SJSA1 (cell line): ENCODE measurements at regions not wholly inside any gene's neighbourhood (a gene's known extent, or its start where the extent isn't known, plus 50 kb on each side); places are given as distances from the start of the nearest gene placed in this dataset.
A peak's percentile ranks its signal among the peaks of the same experiment; 100 is the strongest.

Experiments used
- DNase-seq, 2 experiments: peaks; one replicate each; pipeline ENCODE4 v3.0.0-alpha.2; 2015 to 2020; ENCODE audit warnings: low spot score in 2 of 2, low read depth in 1 of 2
- H3K27ac ChIP-seq: fragments of 250-450 bp; sonication (Bioruptor Pico); 2 replicates; pipeline ENCODE4 v1.5.1; 2020; ENCODE audit warnings: mild to moderate bottlenecking, moderate library complexity
- H3K27me3 ChIP-seq: fragments of 250-450 bp; sonication (Bioruptor Pico); replicated peaks from 2 replicates; pipeline ENCODE4 v1.5.1; 2020; ENCODE audit warnings: mild to moderate bottlenecking, moderate library complexity
- H3K36me3 ChIP-seq: fragments of 250-450 bp; sonication (Bioruptor Pico); 2 replicates; pipeline ENCODE4 v1.5.1; 2020; ENCODE audit warnings: mild to moderate bottlenecking
- H3K4me1 ChIP-seq: fragments of 250-450 bp; sonication (Bioruptor Pico); replicated peaks from 2 replicates; pipeline ENCODE4 v1.6.1; 2021; ENCODE audit warnings: mild to moderate bottlenecking
- H3K4me3 ChIP-seq: fragments of 250-450 bp; sonication (Bioruptor Pico); 2 replicates; pipeline ENCODE4 v1.5.1; 2020; ENCODE audit warnings: mild to moderate bottlenecking
- H3K9me3 ChIP-seq: fragments of 250-450 bp; sonication (Bioruptor Pico); replicated peaks from 2 replicates; pipeline ENCODE4 v1.5.1; 2020; ENCODE audit warnings: mild to moderate bottlenecking

- DNase-seq: no peak
- H3K27me3 ChIP-seq: no peaks in the 10 kb centered on the region
- H3K4me1 ChIP-seq: no peaks in the 10 kb centered on the region
- no peak overlapping the region for H3K4me3 ChIP-seq
- H3K9me3 ChIP-seq: no peaks in the 10 kb centered on the region
- no peak overlapping the region for H3K27ac ChIP-seq
- no peaks in the 10 kb centered on the region for H3K36me3 ChIP-seq
Observed at GRCh38 chr1:99177465-99177864, 86.8 kb upstream of the PLPPR4 start.

- peak; percentile 63 to 67 for DNase-seq
- H3K4me3 ChIP-seq: no peak overlapping the region
- no peaks in the 10 kb centered on the region for H3K27me3 ChIP-seq
- no peaks in the 10 kb centered on the region for H3K4me1 ChIP-seq
- no peak overlapping the region for H3K27ac ChIP-seq
- H3K36me3 ChIP-seq: no peaks in the 10 kb centered on the region
- no peaks in the 10 kb centered on the region for H3K9me3 ChIP-seq
Observed at GRCh38 chr1:99180343-99180808, 83.9 kb upstream of the PLPPR4 start.

- no peak overlapping the region for H3K4me3 ChIP-seq
- no peaks in the 10 kb centered on the region; the same call in 1 of the 2 replicates for H3K27me3 ChIP-seq
- no peaks in the 10 kb centered on the region for H3K36me3 ChIP-seq
- no peaks in the 10 kb centered on the region for H3K4me1 ChIP-seq
- no peak for DNase-seq
- H3K27ac ChIP-seq: no peak overlapping the region
- no peaks in the 10 kb centered on the region for H3K9me3 ChIP-seq
Observed at GRCh38 chr1:99180915-99181314, 83.4 kb upstream of the PLPPR4 start.

GRCh38 chr1:99181892-99182291 is 82.4 kb upstream of the PLPPR4 start:
- H3K4me3 ChIP-seq: no peak overlapping the region
- no peaks in the 10 kb centered on the region for H3K9me3 ChIP-seq
- no peaks in the 10 kb centered on the region for H3K4me1 ChIP-seq
- H3K36me3 ChIP-seq: no peaks in the 10 kb centered on the region
- no peaks in the 10 kb centered on the region; the same call in 1 of the 2 replicates for H3K27me3 ChIP-seq
- DNase-seq: no peak
- H3K27ac ChIP-seq: no peak overlapping the region

- Histone ChIP-seq H3K36me3 (no peaks in the 10 kb centered on the region), H3K4me1 (no peaks in the 10 kb centered on the region), H3K27ac (no peak overlapping the region), H3K9me3 (no peaks in the 10 kb centered on the region), H3K4me3 (no peak overlapping the region), H3K27me3 (no peaks in the 10 kb centered on the region; the same call in 1 of the 2 replicates)
- no peak for DNase-seq
Observed at GRCh38 chr1:99185196-99185595, 79.1 kb upstream of the PLPPR4 start.

GRCh38 chr1:99193431-99193830 is 70.9 kb upstream of the PLPPR4 start:
- Histone ChIP-seq H3K27me3 (no peaks in the 10 kb centered on the region), H3K4me3 (no peak overlapping the region), H3K36me3 (no peaks in the 10 kb centered on the region), H3K9me3 (no peaks in the 10 kb centered on the region), H3K27ac (no peak overlapping the region), H3K4me1 (no peaks in the 10 kb centered on the region)
- no peak for DNase-seq

GRCh38 chr1:99198393-99198792 is 65.9 kb upstream of the PLPPR4 start:
- Histone ChIP-seq H3K27me3 (no peaks in the 10 kb centered on the region), H3K4me1 (no peaks in the 10 kb centered on the region), H3K27ac (no peak overlapping the region), H3K4me3 (no peak overlapping the region), H3K36me3 (no peaks in the 10 kb centered on the region), H3K9me3 (no peaks in the 10 kb centered on the region)
- no peak for DNase-seq

GRCh38 chr1:99207216-99207615 is 57.1 kb upstream of the PLPPR4 start:
- DNase-seq: no peak

More at GRCh38 chr1:99207216-99207615, 57.1 kb upstream of the PLPPR4 start:
- no peaks in the 10 kb centered on the region for H3K4me1 ChIP-seq
- no peak overlapping the region for H3K4me3 ChIP-seq
- no peaks in the 10 kb centered on the region for H3K36me3 ChIP-seq
- no peaks in the 10 kb centered on the region for H3K9me3 ChIP-seq
- no peaks in the 10 kb centered on the region for H3K27me3 ChIP-seq
- H3K27ac ChIP-seq: no peak overlapping the region
